PC-9 (cell line): ENCODE measurements at regions not wholly inside any gene's neighbourhood (a gene's known extent, or its start where the extent isn't known, plus 50 kb on each side); places are given as distances from the start of the nearest gene placed in this dataset.
"Not testable (repeated sequence)": the region's sequence is repeated elsewhere in the genome, so short reads cannot be mapped to it uniquely, and the experiment has no call there.

Source experiments
- BruUV-seq: library from RNA; stranded (reverse); fragments of 400-500 nt; replicated peaks from 2 replicates; lab custom pipeline; 2021; lab: Mats Ljungman, UMichigan
- CTCF ChIA-PET: fragments of 300-600 bp; sonication (Branson Sonifier 250); formaldehyde crosslinking; loops from one replicate; lab custom pipeline; 2022; ENCODE audit warnings: antibody characterized with exemption; lab: Charles Lee
- POLR2A ChIA-PET: fragments of 300-600 bp; sonication (Branson Sonifier 250); formaldehyde crosslinking; loops from one replicate; lab custom pipeline; 2022; ENCODE audit warnings: antibody characterized with exemption; ENCODE audit not compliant: unreplicated experiment; lab: Charles Lee
- DNase-seq, 2 experiments: peaks; one replicate each; pipeline versions ENCODE4 v3.0.0 to v3.0.0-alpha.2; 2015 to 2022; ENCODE audit warnings: mixed read lengths in 1 of 2
- H2AFZ ChIP-seq: fragments of 200-600 bp; sonication (generic); 2 replicates; pipeline ENCODE4 v1.8.1; 2017; ENCODE audit warnings: antibody characterized with exemption
- H3F3A ChIP-seq: fragments of 200-600 bp; sonication (generic); 2 replicates; pipeline ENCODE4 v1.8.1; 2017; ENCODE audit warnings: antibody characterized with exemption, mild to moderate bottlenecking, low read depth; ENCODE audit not compliant: insufficient read depth
- H3K27ac ChIP-seq: fragments of 200-600 bp; sonication (generic); 2 replicates; pipeline ENCODE4 v1.6.1; 2016; ENCODE audit warnings: mixed run types
- H3K27me3 ChIP-seq: fragments of 200-600 bp; sonication (generic); 2 replicates; pipeline ENCODE4 v1.6.1; 2016; ENCODE audit warnings: low read depth, mixed run types; ENCODE audit not compliant: insufficient read depth
- H3K36me3 ChIP-seq: fragments of 200-600 bp; sonication (generic); 2 replicates; pipeline ENCODE4 v1.6.1; 2016; ENCODE audit warnings: low read depth, mixed run types
- H3K4me1 ChIP-seq: fragments of 200-600 bp; sonication (generic); replicated peaks from 2 replicates; pipeline ENCODE4 v1.6.1; 2016; ENCODE audit warnings: mixed run types; ENCODE audit not compliant: insufficient read depth
- H3K4me2 ChIP-seq: fragments of 200-600 bp; sonication (generic); 2 replicates; pipeline ENCODE4 v1.6.1; 2017; ENCODE audit warnings: mixed run types
- H3K4me3 ChIP-seq: fragments of 200-600 bp; sonication (generic); 2 replicates; pipeline ENCODE4 v1.6.1; 2016; ENCODE audit warnings: mixed run types
- H3K79me2 ChIP-seq: fragments of 200-600 bp; sonication (generic); 2 replicates; pipeline ENCODE4 v1.6.1; 2017; ENCODE audit warnings: low read depth, mixed run types
- H3K9me2 ChIP-seq: fragments of 200-600 bp; sonication (generic); 2 replicates; pipeline ENCODE4 v1.8.1; 2017; ENCODE audit warnings: mild to moderate bottlenecking; ENCODE audit not compliant: insufficient read depth
- H3K9me3 ChIP-seq: fragments of 200-600 bp; sonication (generic); 2 replicates; pipeline ENCODE4 v1.8.1; 2016; ENCODE audit warnings: low read depth; ENCODE audit not compliant: insufficient read depth
- H4K20me1 ChIP-seq: fragments of 200-600 bp; sonication (generic); 2 replicates; pipeline ENCODE4 v1.8.1; 2017; ENCODE audit not compliant: insufficient read depth
- CTCF ChIP-seq: fragments of 200-600 bp; sonication (generic); conservative IDR thresholded peaks from 2 replicates; pipeline ENCODE4 v1.6.1; 2017; ENCODE audit warnings: mixed run types, antibody characterized with exemption, mild to moderate bottlenecking, moderate library complexity
- EZH2 ChIP-seq: fragments of 200-600 bp; sonication (generic); IDR thresholded peaks from 2 replicates; pipeline ENCODE4 v1.8.0; 2017; ENCODE audit warnings: antibody characterized with exemption, low read depth
- intact Hi-C: fragments of 100-400 bp; cut with micrococcal nuclease; formaldehyde crosslinking; loops from one replicate; pipeline ENCODE4 v1.10.0; 2022; ENCODE audit not compliant: unreplicated experiment

GRCh38 chr4:3612934-3613333, 80.7 kb upstream of the LRPAP1 start:
- ChIA-PET POLR2A (no interaction called here), CTCF (no interaction called here)
- Histone ChIP-seq H3K79me2 (no peaks in the 10 kb centered on the region), H3K4me3 (no peak overlapping the region), H3K27ac (no peak overlapping the region), H3K4me2 (no peak overlapping the region), H3K4me1 (no peaks in the 10 kb centered on the region), H4K20me1 (no peaks in the 10 kb centered on the region), H3K36me3 (no peaks in the 10 kb centered on the region), H2AFZ (no peak overlapping the region), H3K9me2 (no peaks in the 10 kb centered on the region), H3K9me3 (no peaks in the 10 kb centered on the region), H3F3A (peaks cover 5% of the 10 kb centered on the region; the same call in 1 of the 2 replicates), H3K27me3 (peaks cover 10% of the 10 kb centered on the region; the same call in 1 of the 2 replicates)
- BruUV-seq, result no TSS peak
- DNase-seq, result no peak
- intact Hi-C loops, result no loop called here
- TF ChIP-seq EZH2, result no peak
- TF ChIP-seq CTCF, result no peak

- intact Hi-C loops, result no loop called here
- no peaks in the 10 kb centered on the region for H3K9me3 ChIP-seq
- no peaks in the 10 kb centered on the region for H4K20me1 ChIP-seq
- no peaks in the 10 kb centered on the region for H3K9me2 ChIP-seq
- no TSS peak for BruUV-seq
- CTCF ChIA-PET, result no interaction called here
- no peak overlapping the region for H3K4me2 ChIP-seq
- H3K27me3 ChIP-seq, result peaks cover 7% of the 10 kb centered on the region; the same call in 1 of the 2 replicates
- POLR2A ChIA-PET, result no interaction called here
- H3K4me1 ChIP-seq, result no peaks in the 10 kb centered on the region
- no peaks in the 10 kb centered on the region for H3K79me2 ChIP-seq
- no peak overlapping the region for H3K4me3 ChIP-seq
- no peak for DNase-seq
- no peak overlapping the region for H3K27ac ChIP-seq
- TF ChIP-seq EZH2 (no peak), CTCF (no peak)
- no peaks in the 10 kb centered on the region for H3K36me3 ChIP-seq
- H3F3A ChIP-seq, result peaks cover 5% of the 10 kb centered on the region; the same call in 1 of the 2 replicates
- no peak overlapping the region for H2AFZ ChIP-seq
Observed at GRCh38 chr4:3612281-3612680, 80.1 kb upstream of the LRPAP1 start.

- Histone ChIP-seq H3K27ac (no peak overlapping the region), H3K4me3 (no peak overlapping the region), H4K20me1 (no peaks in the 10 kb centered on the region), H3F3A (peaks cover 5% of the 10 kb centered on the region; the same call in 1 of the 2 replicates), H3K79me2 (no peaks in the 10 kb centered on the region), H2AFZ (no peak overlapping the region), H3K9me3 (no peaks in the 10 kb centered on the region), H3K4me2 (no peak overlapping the region), H3K9me2 (no peaks in the 10 kb centered on the region), H3K36me3 (no peaks in the 10 kb centered on the region), H3K27me3 (peaks cover 7% of the 10 kb centered on the region; the same call in 1 of the 2 replicates), H3K4me1 (no peaks in the 10 kb centered on the region)
- POLR2A ChIA-PET, result no interaction called here
- BruUV-seq, result no TSS peak
- no peak for TF ChIP-seq CTCF
- no peak for TF ChIP-seq EZH2
- CTCF ChIA-PET, result no interaction called here
- intact Hi-C loops, result no loop called here
- no peak for DNase-seq
Observed at GRCh38 chr4:3611778-3612177, 79.6 kb upstream of the LRPAP1 start.

GRCh38 chr4:3610851-3611250, 78.6 kb upstream of the LRPAP1 start:
- CTCF ChIA-PET, H3K4me3 ChIP-seq, BruUV-seq, POLR2A ChIA-PET, H3K4me2 ChIP-seq, H3K27me3 ChIP-seq, H3K4me1 ChIP-seq, H3K27ac ChIP-seq, intact Hi-C loops, H3F3A ChIP-seq, H3K79me2 ChIP-seq, H2AFZ ChIP-seq, H3K36me3 ChIP-seq, H3K9me3 ChIP-seq, DNase-seq, H4K20me1 ChIP-seq, H3K9me2 ChIP-seq: not testable (repeated sequence)

- CTCF ChIA-PET, H3F3A ChIP-seq, H3K4me1 ChIP-seq, H3K36me3 ChIP-seq, H4K20me1 ChIP-seq, POLR2A ChIA-PET, H3K79me2 ChIP-seq, H3K4me3 ChIP-seq, H3K9me3 ChIP-seq, H2AFZ ChIP-seq, intact Hi-C loops, H3K4me2 ChIP-seq, BruUV-seq, H3K9me2 ChIP-seq, H3K27me3 ChIP-seq, DNase-seq, H3K27ac ChIP-seq: not testable (repeated sequence)
Observed at GRCh38 chr4:3609905-3610304, 77.7 kb upstream of the LRPAP1 start.
